HepG2 (cell line): ENCODE measurements at regions not wholly inside any gene's neighbourhood (a gene's known extent, or its start where the extent isn't known, plus 50 kb on each side); places are given as distances from the start of the nearest gene placed in this dataset.

Experiments used
- EP300 ChIP-seq, 3 experiments: sonication (generic) in 1 of 3; formaldehyde crosslinking in 1 of 3; IDR thresholded peaks; 2 replicates each; pipeline versions ENCODE4 v1.5.1 to v1.6.1; 2011 to 2020; ENCODE audit warnings: low read depth in 2 of 3, low read length in 2 of 3, borderline replicate concordance in 1 of 3, improper control_type of control experiment in 1 of 3, mild to moderate bottlenecking in 1 of 3, missing genetic modification reagents in 1 of 3, moderate library complexity in 1 of 3
- POLR2A ChIP-seq, 2 experiments: IDR thresholded peaks; 2 replicates each; pipeline ENCODE4 v1.6.1; 2011; ENCODE audit warnings: low read depth in 2 of 2, low read length in 2 of 2, mild to moderate bottlenecking in 1 of 2, moderate library complexity in 1 of 2; ENCODE audit not compliant: insufficient read depth in 1 of 2
- ZNF121 ChIP-seq: sonication (generic); formaldehyde crosslinking; IDR thresholded peaks from 2 replicates; pipeline ENCODE4 v1.5.0; 2020; ENCODE audit warnings: mild to moderate bottlenecking, missing genetic modification reagents
- TF ChIP-seq, protein P1 (sequence below): sonication (generic); formaldehyde crosslinking; IDR thresholded peaks from 2 replicates; pipeline ENCODE4 v1.5.0; 2020; ENCODE audit warnings: mild to moderate bottlenecking, missing genetic modification reagents, moderate library complexity

- TF ChIP-seq EP300 (IDR thresholded peaks at IDR 0.05; ENCODE audit: low read depth in 2 of 2, low read length in 2 of 2) (no peak), EP300 (CRISPR knock-in tag; IDR thresholded peaks at IDR 0.05; ENCODE audit: borderline replicate concordance) (no peak), ZNF121 (CRISPR knock-in tag) (no peak), POLR2A (IDR thresholded peaks at IDR 0.05; ENCODE audit: insufficient read depth in 1 of 2, low read depth in 2 of 2, low read length in 2 of 2) (no peak)
- TF ChIP-seq, protein P1, sequence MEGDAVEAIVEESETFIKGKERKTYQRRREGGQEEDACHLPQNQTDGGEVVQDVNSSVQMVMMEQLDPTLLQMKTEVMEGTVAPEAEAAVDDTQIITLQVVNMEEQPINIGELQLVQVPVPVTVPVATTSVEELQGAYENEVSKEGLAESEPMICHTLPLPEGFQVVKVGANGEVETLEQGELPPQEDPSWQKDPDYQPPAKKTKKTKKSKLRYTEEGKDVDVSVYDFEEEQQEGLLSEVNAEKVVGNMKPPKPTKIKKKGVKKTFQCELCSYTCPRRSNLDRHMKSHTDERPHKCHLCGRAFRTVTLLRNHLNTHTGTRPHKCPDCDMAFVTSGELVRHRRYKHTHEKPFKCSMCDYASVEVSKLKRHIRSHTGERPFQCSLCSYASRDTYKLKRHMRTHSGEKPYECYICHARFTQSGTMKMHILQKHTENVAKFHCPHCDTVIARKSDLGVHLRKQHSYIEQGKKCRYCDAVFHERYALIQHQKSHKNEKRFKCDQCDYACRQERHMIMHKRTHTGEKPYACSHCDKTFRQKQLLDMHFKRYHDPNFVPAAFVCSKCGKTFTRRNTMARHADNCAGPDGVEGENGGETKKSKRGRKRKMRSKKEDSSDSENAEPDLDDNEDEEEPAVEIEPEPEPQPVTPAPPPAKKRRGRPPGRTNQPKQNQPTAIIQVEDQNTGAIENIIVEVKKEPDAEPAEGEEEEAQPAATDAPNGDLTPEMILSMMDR (CRISPR knock-in tag) = no peak
Measured at GRCh38 chr9:78144008-78144381, 91.9 kb upstream of the CEP78 start.
